Cardiac muscle cell (in vitro differentiated cells and primary cell): ENCODE measurements at regions not wholly inside any gene's neighbourhood (a gene's known extent, or its start where the extent isn't known, plus 50 kb on each side); places are given as distances from the start of the nearest gene placed in this dataset.

Experiments used
- DNase-seq, 2 donors: peaks; one replicate each; pipeline versions ENCODE4 v3.0.0 to v3.0.0-alpha.2; 2010 to 2017; ENCODE audit warnings: low read depth in 1 of 2, low spot score in 1 of 2
- H3K27ac ChIP-seq: fragments of 200-600 bp; sonication (generic); 2 replicates; pipeline ENCODE4 v1.5.1; 2016
- H3K27me3 ChIP-seq: fragments of 200-600 bp; sonication (generic); 2 replicates; pipeline ENCODE4 v1.6.0; 2016; ENCODE audit warnings: control low read depth
- H3K36me3 ChIP-seq: fragments of 200-600 bp; sonication (generic); 2 replicates; pipeline ENCODE4 v1.5.1; 2016; ENCODE audit warnings: control low read depth
- H3K4me1 ChIP-seq: fragments of 200-600 bp; sonication (generic); 2 replicates; pipeline ENCODE4 v1.8.1; 2017; ENCODE audit warnings: low read depth, mild to moderate bottlenecking, mixed run types
- H3K4me3 ChIP-seq: fragments of 200-600 bp; sonication (generic); 2 replicates; pipeline ENCODE4 v1.5.1; 2016; ENCODE audit warnings: mild to moderate bottlenecking
- H3K9me3 ChIP-seq: fragments of 200-600 bp; sonication (generic); 2 replicates; pipeline ENCODE4 v1.5.1; 2017; ENCODE audit warnings: low read depth, mild to moderate bottlenecking, control low read depth
- TF ChIP-seq, protein P1 (sequence below): IDR thresholded peaks from 2 replicates; pipeline ENCODE4 v1.5.1; 2012; ENCODE audit warnings: low read depth, mild to moderate bottlenecking, low read length

DNA sequence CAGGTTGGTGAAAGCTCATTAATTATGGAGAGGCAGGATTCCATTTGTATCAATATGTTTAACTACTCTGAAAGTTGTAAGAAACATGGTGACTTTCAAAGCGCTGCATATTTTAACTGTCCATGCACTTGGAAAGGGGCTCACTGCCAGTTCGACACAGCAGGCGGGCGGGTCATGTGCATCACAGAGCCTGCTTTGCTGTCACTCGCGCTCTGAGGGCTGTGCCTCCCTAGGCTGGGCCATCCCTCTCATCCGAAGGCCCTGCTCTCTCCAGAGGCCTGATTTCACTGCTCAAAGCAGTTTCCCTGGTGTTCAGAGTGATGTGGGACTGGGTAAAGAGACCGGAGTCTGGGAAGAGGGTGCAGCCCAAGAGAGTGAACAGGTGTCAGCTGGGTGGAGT lies 422.0 kb upstream of the MON1B start:
- Histone ChIP-seq H3K36me3 (no peaks in the 10 kb centered on the region), H3K27me3 (no peaks in the 10 kb centered on the region), H3K4me1 (no peaks in the 10 kb centered on the region), H3K9me3 (no peaks in the 10 kb centered on the region), H3K4me3 (no peak overlapping the region), H3K27ac (no peak overlapping the region)
- TF ChIP-seq, protein P1, sequence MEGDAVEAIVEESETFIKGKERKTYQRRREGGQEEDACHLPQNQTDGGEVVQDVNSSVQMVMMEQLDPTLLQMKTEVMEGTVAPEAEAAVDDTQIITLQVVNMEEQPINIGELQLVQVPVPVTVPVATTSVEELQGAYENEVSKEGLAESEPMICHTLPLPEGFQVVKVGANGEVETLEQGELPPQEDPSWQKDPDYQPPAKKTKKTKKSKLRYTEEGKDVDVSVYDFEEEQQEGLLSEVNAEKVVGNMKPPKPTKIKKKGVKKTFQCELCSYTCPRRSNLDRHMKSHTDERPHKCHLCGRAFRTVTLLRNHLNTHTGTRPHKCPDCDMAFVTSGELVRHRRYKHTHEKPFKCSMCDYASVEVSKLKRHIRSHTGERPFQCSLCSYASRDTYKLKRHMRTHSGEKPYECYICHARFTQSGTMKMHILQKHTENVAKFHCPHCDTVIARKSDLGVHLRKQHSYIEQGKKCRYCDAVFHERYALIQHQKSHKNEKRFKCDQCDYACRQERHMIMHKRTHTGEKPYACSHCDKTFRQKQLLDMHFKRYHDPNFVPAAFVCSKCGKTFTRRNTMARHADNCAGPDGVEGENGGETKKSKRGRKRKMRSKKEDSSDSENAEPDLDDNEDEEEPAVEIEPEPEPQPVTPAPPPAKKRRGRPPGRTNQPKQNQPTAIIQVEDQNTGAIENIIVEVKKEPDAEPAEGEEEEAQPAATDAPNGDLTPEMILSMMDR: no peak
- DNase-seq: no peak

DNA sequence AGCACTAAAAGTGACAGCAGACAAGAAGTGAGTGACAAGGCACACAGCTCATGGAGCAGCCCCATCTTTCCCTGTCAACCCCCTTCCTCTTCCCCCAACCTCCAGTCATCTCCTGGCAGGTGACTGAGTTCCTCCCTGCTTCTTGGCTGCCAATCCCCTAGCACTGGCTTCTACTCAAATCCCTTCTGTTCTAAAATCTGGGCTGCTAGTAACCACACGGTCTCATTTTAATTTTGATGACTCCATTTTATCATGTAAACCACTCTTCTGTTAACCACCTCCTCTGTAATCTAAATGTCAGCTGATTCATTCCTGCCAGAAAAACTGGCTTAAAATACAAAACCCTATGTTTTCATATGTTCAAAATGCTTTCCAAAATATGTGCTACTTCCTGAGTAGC lies 419.8 kb upstream of the MON1B start:
- H3K9me3 ChIP-seq: no peaks in the 10 kb centered on the region
- TF ChIP-seq, protein P1: no peak
- no peak for DNase-seq
- H3K27me3 ChIP-seq: no peaks in the 10 kb centered on the region
- H3K4me3 ChIP-seq: no peak overlapping the region
- no peaks in the 10 kb centered on the region for H3K36me3 ChIP-seq
- no peak overlapping the region for H3K27ac ChIP-seq
- H3K4me1 ChIP-seq: no peaks in the 10 kb centered on the region

DNA sequence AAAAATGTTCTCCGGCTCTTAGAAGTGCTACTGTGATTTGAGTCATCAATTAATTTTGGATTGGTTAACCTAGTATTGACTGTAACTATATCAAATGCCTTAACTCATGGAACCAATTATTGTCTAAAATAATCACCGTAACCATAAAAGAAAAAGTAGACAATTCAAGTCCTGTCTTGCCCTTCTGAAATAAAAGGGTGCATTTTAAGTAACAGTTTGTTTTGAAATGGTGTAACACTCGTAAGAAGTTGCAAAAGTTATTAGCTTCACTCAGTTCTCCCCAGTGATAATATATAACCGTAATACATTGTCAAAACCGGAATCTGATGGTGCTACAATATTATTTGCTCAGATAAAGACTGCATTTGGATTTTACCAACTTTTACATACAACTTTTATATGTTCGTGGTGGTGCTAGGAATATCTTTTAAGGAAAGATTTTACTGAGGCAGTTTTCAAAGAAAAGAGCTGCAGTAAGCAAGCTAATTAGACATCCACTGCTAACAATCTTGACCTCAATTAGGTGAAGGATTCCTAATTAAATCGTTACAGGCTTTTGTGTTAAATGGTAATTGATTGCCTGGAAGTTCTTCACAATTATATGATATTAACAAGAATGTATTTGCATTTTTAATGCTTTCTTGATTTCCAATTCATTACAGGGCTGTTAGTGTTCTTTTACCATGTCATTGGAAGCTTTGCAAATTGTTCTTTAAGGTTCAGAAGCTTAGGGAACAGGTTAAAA lies 413.1 kb upstream of the MON1B start:
- H3K27ac ChIP-seq: no peak overlapping the region
- no peaks in the 10 kb centered on the region for H3K36me3 ChIP-seq
- no peaks in the 10 kb centered on the region for H3K4me1 ChIP-seq
- no peak for DNase-seq
- no peaks in the 10 kb centered on the region for H3K9me3 ChIP-seq
- TF ChIP-seq, protein P1: no peak
- no peak overlapping the region for H3K4me3 ChIP-seq
- H3K27me3 ChIP-seq: no peaks in the 10 kb centered on the region

DNA sequence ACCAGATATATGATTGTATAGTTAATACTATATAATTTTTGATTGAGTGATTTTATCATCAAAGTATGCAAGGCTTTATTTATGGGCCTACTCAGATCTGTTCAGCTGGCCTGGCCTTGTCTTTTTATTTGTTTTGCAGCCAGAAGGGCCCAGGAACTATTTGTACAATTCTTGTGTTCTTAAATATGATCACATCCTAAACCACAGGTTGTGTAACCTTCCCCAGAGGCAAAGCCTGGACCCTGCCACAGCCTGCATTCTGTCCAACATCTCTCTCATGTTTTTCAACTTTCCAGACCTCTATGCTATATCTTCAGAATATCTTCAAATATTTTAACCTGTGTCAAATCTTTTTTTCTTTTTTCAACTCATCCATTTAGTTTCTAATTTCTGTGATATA lies 410.4 kb upstream of the MON1B start:
- Histone ChIP-seq H3K27me3 (no peaks in the 10 kb centered on the region), H3K4me1 (no peaks in the 10 kb centered on the region), H3K36me3 (no peaks in the 10 kb centered on the region), H3K4me3 (no peak overlapping the region), H3K27ac (no peak overlapping the region), H3K9me3 (no peaks in the 10 kb centered on the region)
- TF ChIP-seq, protein P1: no peak
- DNase-seq: peak in 1 of 2 donors; percentile 8

DNA sequence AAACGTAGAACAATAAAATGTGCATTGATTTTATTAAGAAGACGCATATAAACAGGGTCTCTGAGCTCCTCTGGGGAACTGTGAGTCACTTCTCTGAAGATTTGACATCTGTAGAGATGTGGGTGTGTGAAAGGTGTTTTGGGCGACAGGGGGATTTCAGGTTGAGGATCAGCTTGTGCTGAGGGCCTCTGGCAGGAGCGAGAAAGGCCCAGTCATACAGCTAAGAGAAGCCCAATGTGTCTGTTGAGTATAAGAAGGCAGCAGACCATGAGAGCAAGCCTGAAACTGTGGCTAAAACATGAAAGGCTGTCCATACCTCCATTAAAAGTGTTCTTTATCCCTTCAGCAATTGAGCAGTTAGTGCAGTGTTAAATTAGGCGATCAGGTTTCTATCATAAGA lies 406.5 kb upstream of the MON1B start:
- no peak for DNase-seq
- H3K4me3 ChIP-seq: no peak overlapping the region
- TF ChIP-seq, protein P1: no peak

More for the DNA sequence above, 406.5 kb upstream of the MON1B start:
- Histone ChIP-seq H3K27ac (no peak overlapping the region), H3K27me3 (no peaks in the 10 kb centered on the region), H3K4me1 (no peaks in the 10 kb centered on the region), H3K36me3 (no peaks in the 10 kb centered on the region), H3K9me3 (no peaks in the 10 kb centered on the region)
